GM23338 (cell line): ENCODE measurements at regions not wholly inside any gene's neighbourhood (a gene's known extent, or its start where the extent isn't known, plus 50 kb on each side); places are given as distances from the start of the nearest gene placed in this dataset.

Source experiments
- ATAC-seq: fragments of 200-7000 bp; cut with Tn5 transposase; 3 replicates; pipeline ENCODE4 v1.9.1; 2020
- DNase-seq: peaks from one replicate; pipeline ENCODE4 v3.0.0-alpha.2; 2015; ENCODE audit warnings: low spot score
- H2AFZ ChIP-seq: fragments of 200-600 bp; sonication (generic); 2 replicates; pipeline ENCODE4 v1.8.0; 2016; ENCODE audit warnings: antibody characterized with exemption, mild to moderate bottlenecking, moderate library complexity
- H3F3A ChIP-seq: fragments of 200-600 bp; sonication (generic); replicated peaks from 2 replicates; pipeline ENCODE4 v1.8.0; 2017; ENCODE audit warnings: antibody characterized with exemption, mixed run types, low read depth
- H3K27ac ChIP-seq: fragments of 200-600 bp; sonication (generic); 2 replicates; pipeline ENCODE4 v1.6.1; 2016; ENCODE audit warnings: low read depth
- H3K27me3 ChIP-seq: fragments of 200-600 bp; sonication (generic); 2 replicates; pipeline ENCODE4 v1.8.0; 2016; ENCODE audit warnings: mild to moderate bottlenecking, mixed run types, moderate library complexity; ENCODE audit not compliant: insufficient read depth
- H3K36me3 ChIP-seq: fragments of 200-600 bp; sonication (generic); 2 replicates; pipeline ENCODE4 v1.8.0; 2016; ENCODE audit warnings: mild to moderate bottlenecking; ENCODE audit not compliant: insufficient read depth
- H3K4me1 ChIP-seq: fragments of 200-600 bp; sonication (generic); 2 replicates; pipeline ENCODE4 v1.8.0; 2016; ENCODE audit warnings: mild to moderate bottlenecking, moderate library complexity; ENCODE audit not compliant: insufficient read depth
- H3K4me2 ChIP-seq: fragments of 200-600 bp; sonication (generic); 2 replicates; pipeline ENCODE4 v1.7.1; 2017; ENCODE audit warnings: mixed run types
- H3K4me3 ChIP-seq: fragments of 200-600 bp; sonication (generic); 2 replicates; pipeline ENCODE4 v1.6.1; 2016; ENCODE audit warnings: mixed run types
- H3K79me2 ChIP-seq: fragments of 200-600 bp; sonication (generic); replicated peaks from 2 replicates; pipeline ENCODE4 v1.8.0; 2017; ENCODE audit warnings: mild to moderate bottlenecking; ENCODE audit not compliant: insufficient read depth
- H3K9me2 ChIP-seq: fragments of 200-600 bp; sonication (generic); 2 replicates; pipeline ENCODE4 v1.8.0; 2017; ENCODE audit not compliant: insufficient read depth
- H4K20me1 ChIP-seq: fragments of 200-600 bp; sonication (generic); replicated peaks from 2 replicates; pipeline ENCODE4 v1.8.0; 2017; ENCODE audit warnings: mild to moderate bottlenecking; ENCODE audit not compliant: insufficient read depth
- H3K27ac Mint-ChIP-seq: 2 replicates; pipeline ENCODE4 v1.8.0; 2020; ENCODE audit warnings: inconsistent platforms, mild to moderate bottlenecking, moderate library complexity, mixed read lengths
- H3K27me3 Mint-ChIP-seq: 3 replicates; pipeline ENCODE4 v1.8.0; 2022; ENCODE audit warnings: low read depth, mild to moderate bottlenecking, moderate library complexity, mixed read lengths, inconsistent platforms; ENCODE audit not compliant: insufficient read depth, poor library complexity
- H3K36me3 Mint-ChIP-seq: 3 replicates; pipeline ENCODE4 v1.8.0; 2021; ENCODE audit warnings: low read depth, mild to moderate bottlenecking, inconsistent platforms, moderate library complexity, mixed read lengths
- H3K4me1 Mint-ChIP-seq: 3 replicates; pipeline ENCODE4 v1.8.0; 2020; ENCODE audit warnings: mild to moderate bottlenecking, inconsistent platforms, mixed read lengths
- H3K4me3 Mint-ChIP-seq: 3 replicates; pipeline ENCODE4 v1.8.0; 2021; ENCODE audit warnings: moderate library complexity, mild to moderate bottlenecking, inconsistent platforms, mixed read lengths
- H3K9me3 Mint-ChIP-seq: 3 replicates; pipeline ENCODE4 v1.8.0; 2020; ENCODE audit warnings: moderate library complexity, mild to moderate bottlenecking, inconsistent platforms, mixed read lengths
- CREB1 ChIP-seq: fragments of 250-450 bp; sonication (Bioruptor Pico); IDR thresholded peaks from 2 replicates; pipeline ENCODE4 v1.5.0; 2020; ENCODE audit warnings: low read depth, mild to moderate bottlenecking, moderate library complexity
- CTCF ChIP-seq, 2 experiments: fragments of 200-600 bp in 1 of 2; sonication (generic) in 1 of 2; conservative IDR thresholded peaks; 2 replicates each; pipeline versions ENCODE4 v1.5.1 to v1.6.1; 2016 to 2017; ENCODE audit warnings: antibody characterized with exemption in 2 of 2, low read depth in 2 of 2, mild to moderate bottlenecking in 2 of 2, moderate library complexity in 1 of 2
- EZH2 ChIP-seq: fragments of 200-600 bp; sonication (generic); IDR thresholded peaks from one replicate; pipeline ENCODE4 v1.8.0; 2017; ENCODE audit warnings: antibody characterized with exemption, mild to moderate bottlenecking, low read depth; ENCODE audit not compliant: unreplicated experiment
- EZH2phosphoT487 ChIP-seq: fragments of 200-600 bp; sonication (generic); IDR thresholded peaks from one replicate; pipeline ENCODE4 v1.8.1; 2018; ENCODE audit warnings: antibody characterized with exemption; ENCODE audit not compliant: unreplicated experiment
- JUNB ChIP-seq: IDR thresholded peaks from one replicate; pipeline ENCODE4 v1.6.1; 2016; ENCODE audit warnings: antibody characterized with exemption; ENCODE audit not compliant: unreplicated experiment
- NANOG ChIP-seq: IDR thresholded peaks from 2 replicates; pipeline ENCODE4 v1.6.1; 2016; ENCODE audit warnings: antibody characterized with exemption, borderline replicate concordance
- POLR2AphosphoS5 ChIP-seq: IDR thresholded peaks from 2 replicates; pipeline ENCODE4 v1.6.1; 2016; ENCODE audit warnings: antibody characterized with exemption, low read depth
- STAT1 ChIP-seq: IDR thresholded peaks from one replicate; pipeline ENCODE4 v1.6.1; 2016; ENCODE audit warnings: antibody characterized with exemption; ENCODE audit not compliant: unreplicated experiment
- ZNF114 ChIP-seq: fragments of 250-450 bp; sonication (Bioruptor Pico); IDR thresholded peaks from 2 replicates; pipeline ENCODE4 v1.5.0; 2020; ENCODE audit warnings: mild to moderate bottlenecking, moderate library complexity
- ZNF331 ChIP-seq: fragments of 250-450 bp; sonication (Bioruptor Pico); IDR thresholded peaks from 2 replicates; pipeline ENCODE4 v1.5.0; 2020; ENCODE audit warnings: low read depth, mild to moderate bottlenecking, moderate library complexity
- TF ChIP-seq, protein P1 (sequence below): IDR thresholded peaks from one replicate; pipeline ENCODE4 v1.6.1; 2018; ENCODE audit warnings: antibody characterized with exemption; ENCODE audit not compliant: unreplicated experiment
- TF ChIP-seq, protein P2 (sequence below): IDR thresholded peaks from 2 replicates; pipeline ENCODE4 v1.6.1; 2016; ENCODE audit warnings: antibody characterized with exemption

- no peak for TF ChIP-seq CTCF (conservative IDR thresholded peaks at IDR 0.05; ENCODE audit: low read depth in 2 of 2)
- TF ChIP-seq EZH2phosphoT487, result no peak
- no peak for TF ChIP-seq ZNF331 (CRISPR knock-in tag)
- no peak for TF ChIP-seq CREB1 (CRISPR knock-in tag)
- TF ChIP-seq NANOG, result no peak
- TF ChIP-seq, protein P1, sequence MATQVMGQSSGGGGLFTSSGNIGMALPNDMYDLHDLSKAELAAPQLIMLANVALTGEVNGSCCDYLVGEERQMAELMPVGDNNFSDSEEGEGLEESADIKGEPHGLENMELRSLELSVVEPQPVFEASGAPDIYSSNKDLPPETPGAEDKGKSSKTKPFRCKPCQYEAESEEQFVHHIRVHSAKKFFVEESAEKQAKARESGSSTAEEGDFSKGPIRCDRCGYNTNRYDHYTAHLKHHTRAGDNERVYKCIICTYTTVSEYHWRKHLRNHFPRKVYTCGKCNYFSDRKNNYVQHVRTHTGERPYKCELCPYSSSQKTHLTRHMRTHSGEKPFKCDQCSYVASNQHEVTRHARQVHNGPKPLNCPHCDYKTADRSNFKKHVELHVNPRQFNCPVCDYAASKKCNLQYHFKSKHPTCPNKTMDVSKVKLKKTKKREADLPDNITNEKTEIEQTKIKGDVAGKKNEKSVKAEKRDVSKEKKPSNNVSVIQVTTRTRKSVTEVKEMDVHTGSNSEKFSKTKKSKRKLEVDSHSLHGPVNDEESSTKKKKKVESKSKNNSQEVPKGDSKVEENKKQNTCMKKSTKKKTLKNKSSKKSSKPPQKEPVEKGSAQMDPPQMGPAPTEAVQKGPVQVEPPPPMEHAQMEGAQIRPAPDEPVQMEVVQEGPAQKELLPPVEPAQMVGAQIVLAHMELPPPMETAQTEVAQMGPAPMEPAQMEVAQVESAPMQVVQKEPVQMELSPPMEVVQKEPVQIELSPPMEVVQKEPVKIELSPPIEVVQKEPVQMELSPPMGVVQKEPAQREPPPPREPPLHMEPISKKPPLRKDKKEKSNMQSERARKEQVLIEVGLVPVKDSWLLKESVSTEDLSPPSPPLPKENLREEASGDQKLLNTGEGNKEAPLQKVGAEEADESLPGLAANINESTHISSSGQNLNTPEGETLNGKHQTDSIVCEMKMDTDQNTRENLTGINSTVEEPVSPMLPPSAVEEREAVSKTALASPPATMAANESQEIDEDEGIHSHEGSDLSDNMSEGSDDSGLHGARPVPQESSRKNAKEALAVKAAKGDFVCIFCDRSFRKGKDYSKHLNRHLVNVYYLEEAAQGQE, result no peak
- no peak for TF ChIP-seq POLR2AphosphoS5
- TF ChIP-seq ZNF114 (CRISPR knock-in tag), result no peak
- TF ChIP-seq STAT1, result no peak
- TF ChIP-seq EZH2, result no peak
- no peak for TF ChIP-seq JUNB
- Histone ChIP-seq H3K4me3 (no peak overlapping the region), H3F3A (no peaks in the 10 kb centered on the region), H3K4me1 (0 out of 2 replicates have a peak, but pooled peaks cover 10% of the 10 kb centered on the region), H3K79me2 (no peaks in the 10 kb centered on the region), H3K36me3 (no peaks in the 10 kb centered on the region), H3K4me2 (no peak overlapping the region), H4K20me1 (no peaks in the 10 kb centered on the region), H2AFZ (no peak overlapping the region), H3K9me2 (peaks cover 7% of the 10 kb centered on the region; the same call in 1 of the 2 replicates), H3K27ac (no peak overlapping the region), H3K27me3 (no peaks in the 10 kb centered on the region)
- Mint-ChIP-seq H3K36me3 (peaks cover 3% of the 10 kb centered on the region; the same call in 1 of the 3 replicates), H3K4me3 (no peak overlapping the region), H3K27me3 (peaks cover 11% of the 10 kb centered on the region), H3K4me1 (peaks cover 25% of the 10 kb centered on the region), H3K9me3 (peaks cover 7% of the 10 kb centered on the region), H3K27ac (no peak overlapping the region)
- ATAC-seq, result no peak
- no peak for DNase-seq
Measured at GRCh38 chr17:14459955-14460354, 159.1 kb downstream of the HS3ST3B1 start.

DNA sequence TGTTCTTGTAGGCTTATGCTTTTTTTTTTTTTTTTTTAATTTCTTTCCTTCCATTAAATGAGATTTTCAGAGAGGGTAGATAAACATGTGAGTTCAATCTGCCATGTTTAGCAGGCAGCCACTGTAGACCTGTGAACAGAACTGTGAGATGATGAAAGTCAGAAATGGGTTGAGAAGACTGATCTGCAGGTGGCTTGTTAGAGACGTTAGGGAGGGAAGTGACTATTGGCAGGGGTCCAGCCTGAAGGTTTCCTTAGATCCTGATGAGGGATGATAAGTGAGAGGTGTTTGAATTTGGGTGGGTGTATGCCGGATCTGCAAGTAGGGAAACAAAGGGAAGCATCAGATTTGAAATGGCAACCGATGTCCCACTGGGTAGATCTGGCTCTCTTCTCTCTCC, 157.8 kb downstream of the HS3ST3B1 start:
- Histone ChIP-seq H3K36me3 (no peaks in the 10 kb centered on the region), H3K4me2 (no peak overlapping the region), H3K79me2 (no peaks in the 10 kb centered on the region), H3K4me3 (no peak overlapping the region), H2AFZ (no peak overlapping the region), H3K4me1 (peaks cover 13% of the 10 kb centered on the region; the same call in 1 of the 2 replicates), H3K9me2 (peaks cover 7% of the 10 kb centered on the region; the same call in 1 of the 2 replicates), H3F3A (no peaks in the 10 kb centered on the region), H3K27me3 (no peaks in the 10 kb centered on the region), H3K27ac (no peak overlapping the region), H4K20me1 (no peaks in the 10 kb centered on the region)
- no peak for DNase-seq
- peaks cover 11% of the 10 kb centered on the region for H3K27me3 Mint-ChIP-seq
- peaks cover 7% of the 10 kb centered on the region for H3K9me3 Mint-ChIP-seq
- H3K27ac Mint-ChIP-seq, result no peak overlapping the region
- H3K36me3 Mint-ChIP-seq, result peaks cover 3% of the 10 kb centered on the region; the same call in 1 of the 3 replicates
- peaks cover 25% of the 10 kb centered on the region for H3K4me1 Mint-ChIP-seq
- H3K4me3 Mint-ChIP-seq, result no peak overlapping the region
- ATAC-seq, result no peak
- TF ChIP-seq EZH2 (no peak), NANOG (no peak), EZH2phosphoT487 (no peak), CTCF (conservative IDR thresholded peaks at IDR 0.05; ENCODE audit: low read depth in 2 of 2) (no peak), POLR2AphosphoS5 (no peak), STAT1 (no peak), ZNF114 (CRISPR knock-in tag) (no peak)
- TF ChIP-seq, protein P1, result no peak
- TF ChIP-seq, protein P2, sequence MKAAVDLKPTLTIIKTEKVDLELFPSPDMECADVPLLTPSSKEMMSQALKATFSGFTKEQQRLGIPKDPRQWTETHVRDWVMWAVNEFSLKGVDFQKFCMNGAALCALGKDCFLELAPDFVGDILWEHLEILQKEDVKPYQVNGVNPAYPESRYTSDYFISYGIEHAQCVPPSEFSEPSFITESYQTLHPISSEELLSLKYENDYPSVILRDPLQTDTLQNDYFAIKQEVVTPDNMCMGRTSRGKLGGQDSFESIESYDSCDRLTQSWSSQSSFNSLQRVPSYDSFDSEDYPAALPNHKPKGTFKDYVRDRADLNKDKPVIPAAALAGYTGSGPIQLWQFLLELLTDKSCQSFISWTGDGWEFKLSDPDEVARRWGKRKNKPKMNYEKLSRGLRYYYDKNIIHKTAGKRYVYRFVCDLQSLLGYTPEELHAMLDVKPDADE, result no peak
